GM06990 (cell line): ENCODE measurements at regions not wholly inside any gene's neighbourhood (a gene's known extent, or its start where the extent isn't known, plus 50 kb on each side); places are given as distances from the start of the nearest gene placed in this dataset.

Experiments used
- DNase-seq: peaks from one replicate; pipeline ENCODE4 v3.0.0-alpha.2; 2011; ENCODE audit not compliant: insufficient read length; ENCODE audit errors: extremely low read depth
- H3K27me3 ChIP-seq: replicated peaks from 2 replicates; pipeline ENCODE4 v1.6.0; 2011; ENCODE audit warnings: low read length; ENCODE audit not compliant: control insufficient read depth, insufficient read depth
- H3K36me3 ChIP-seq: 2 replicates; pipeline ENCODE4 v1.5.1; 2011; ENCODE audit warnings: low read length; ENCODE audit not compliant: control insufficient read depth, insufficient read depth
- H3K4me3 ChIP-seq: replicated peaks from 2 replicates; pipeline ENCODE4 v1.5.1; 2011; ENCODE audit warnings: low read depth, mild to moderate bottlenecking, control low read depth, low read length
- TF ChIP-seq, protein P1 (sequence below): IDR thresholded peaks from 2 replicates; pipeline ENCODE4 v1.5.1; 2011; ENCODE audit warnings: low read length, control low read depth, mild to moderate bottlenecking, inconsistent platforms; ENCODE audit not compliant: insufficient read depth, poor library complexity, severe bottlenecking

DNA sequence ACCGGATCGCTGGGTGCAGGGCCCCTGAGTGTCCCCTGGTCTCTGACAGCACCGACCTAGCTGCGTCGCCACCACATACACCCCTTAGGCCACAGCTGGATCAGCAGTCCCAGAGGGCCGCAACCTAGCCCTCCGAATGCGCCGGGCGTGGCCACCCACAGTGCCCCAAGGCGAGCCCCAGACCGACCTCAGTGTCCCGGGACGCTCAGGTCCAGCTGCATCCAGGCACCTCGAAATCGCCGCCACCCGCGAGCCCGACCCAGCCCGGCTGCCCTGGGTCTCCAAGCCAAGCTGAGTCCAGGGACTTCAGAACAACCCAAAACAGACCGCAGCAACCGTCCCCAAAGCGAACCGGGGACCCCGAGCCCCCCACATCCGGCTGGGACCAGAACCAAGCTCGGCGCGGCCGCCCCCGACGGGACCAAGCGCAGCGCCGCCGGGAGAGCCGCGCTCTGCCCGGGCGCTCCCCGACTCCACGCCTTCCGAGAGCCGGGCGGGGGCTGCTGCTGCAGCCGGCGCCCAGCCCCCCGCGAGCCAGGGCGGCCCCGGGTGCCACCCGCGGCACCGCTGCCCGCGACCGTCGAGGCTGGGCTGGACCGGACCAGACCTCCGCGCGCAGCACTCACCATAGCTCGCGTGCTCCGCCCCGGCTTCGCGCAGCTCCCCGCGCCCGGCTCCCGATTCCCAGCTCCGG is 54.6 kb upstream of the ECE1 start:
- H3K36me3 ChIP-seq: no peaks in the 10 kb centered on the region
- peak overlapping the region; percentile 74 for H3K4me3 ChIP-seq
- TF ChIP-seq, protein P1, sequence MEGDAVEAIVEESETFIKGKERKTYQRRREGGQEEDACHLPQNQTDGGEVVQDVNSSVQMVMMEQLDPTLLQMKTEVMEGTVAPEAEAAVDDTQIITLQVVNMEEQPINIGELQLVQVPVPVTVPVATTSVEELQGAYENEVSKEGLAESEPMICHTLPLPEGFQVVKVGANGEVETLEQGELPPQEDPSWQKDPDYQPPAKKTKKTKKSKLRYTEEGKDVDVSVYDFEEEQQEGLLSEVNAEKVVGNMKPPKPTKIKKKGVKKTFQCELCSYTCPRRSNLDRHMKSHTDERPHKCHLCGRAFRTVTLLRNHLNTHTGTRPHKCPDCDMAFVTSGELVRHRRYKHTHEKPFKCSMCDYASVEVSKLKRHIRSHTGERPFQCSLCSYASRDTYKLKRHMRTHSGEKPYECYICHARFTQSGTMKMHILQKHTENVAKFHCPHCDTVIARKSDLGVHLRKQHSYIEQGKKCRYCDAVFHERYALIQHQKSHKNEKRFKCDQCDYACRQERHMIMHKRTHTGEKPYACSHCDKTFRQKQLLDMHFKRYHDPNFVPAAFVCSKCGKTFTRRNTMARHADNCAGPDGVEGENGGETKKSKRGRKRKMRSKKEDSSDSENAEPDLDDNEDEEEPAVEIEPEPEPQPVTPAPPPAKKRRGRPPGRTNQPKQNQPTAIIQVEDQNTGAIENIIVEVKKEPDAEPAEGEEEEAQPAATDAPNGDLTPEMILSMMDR: no peak
- H3K27me3 ChIP-seq: no peaks in the 10 kb centered on the region; the same call in 1 of the 2 replicates
- DNase-seq: peak; percentile 50

DNA sequence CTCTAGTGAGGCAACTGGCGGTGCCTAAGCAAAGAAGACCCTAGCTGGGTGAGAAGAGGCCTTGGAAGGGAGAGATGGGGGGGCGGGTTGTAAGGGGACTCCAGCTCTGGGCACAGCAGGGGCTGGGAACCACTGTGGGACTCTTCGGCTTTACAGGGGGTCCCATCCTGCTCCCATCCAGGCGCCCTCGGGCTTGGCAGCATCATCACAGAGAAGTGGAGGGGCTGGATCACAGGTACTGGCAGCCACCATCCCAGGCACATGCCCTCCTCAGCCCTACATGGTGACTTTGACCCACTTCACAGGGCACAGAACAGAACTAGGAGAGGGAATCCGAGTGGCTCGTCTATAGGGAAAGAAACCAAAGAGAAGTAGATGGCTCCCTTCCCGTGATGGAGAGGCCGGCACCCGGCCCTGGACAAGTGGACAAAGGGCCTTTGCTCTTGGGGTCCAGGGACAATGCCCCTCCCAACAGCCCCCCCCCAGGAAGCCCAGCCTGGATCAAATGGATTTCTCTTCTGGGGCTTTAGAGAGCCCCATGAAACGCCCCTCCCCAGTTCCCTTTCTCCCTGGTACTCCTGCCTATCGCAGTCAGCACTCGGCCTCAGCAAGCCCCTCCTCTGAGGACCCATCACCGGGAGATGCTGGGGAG is 54.0 kb upstream of the ECE1 start:
- no peak for DNase-seq
- H3K27me3 ChIP-seq: no peaks in the 10 kb centered on the region; the same call in 1 of the 2 replicates
- no peaks in the 10 kb centered on the region for H3K36me3 ChIP-seq
- peak overlapping the region; percentile 74 for H3K4me3 ChIP-seq
- TF ChIP-seq, protein P1: no peak

DNA sequence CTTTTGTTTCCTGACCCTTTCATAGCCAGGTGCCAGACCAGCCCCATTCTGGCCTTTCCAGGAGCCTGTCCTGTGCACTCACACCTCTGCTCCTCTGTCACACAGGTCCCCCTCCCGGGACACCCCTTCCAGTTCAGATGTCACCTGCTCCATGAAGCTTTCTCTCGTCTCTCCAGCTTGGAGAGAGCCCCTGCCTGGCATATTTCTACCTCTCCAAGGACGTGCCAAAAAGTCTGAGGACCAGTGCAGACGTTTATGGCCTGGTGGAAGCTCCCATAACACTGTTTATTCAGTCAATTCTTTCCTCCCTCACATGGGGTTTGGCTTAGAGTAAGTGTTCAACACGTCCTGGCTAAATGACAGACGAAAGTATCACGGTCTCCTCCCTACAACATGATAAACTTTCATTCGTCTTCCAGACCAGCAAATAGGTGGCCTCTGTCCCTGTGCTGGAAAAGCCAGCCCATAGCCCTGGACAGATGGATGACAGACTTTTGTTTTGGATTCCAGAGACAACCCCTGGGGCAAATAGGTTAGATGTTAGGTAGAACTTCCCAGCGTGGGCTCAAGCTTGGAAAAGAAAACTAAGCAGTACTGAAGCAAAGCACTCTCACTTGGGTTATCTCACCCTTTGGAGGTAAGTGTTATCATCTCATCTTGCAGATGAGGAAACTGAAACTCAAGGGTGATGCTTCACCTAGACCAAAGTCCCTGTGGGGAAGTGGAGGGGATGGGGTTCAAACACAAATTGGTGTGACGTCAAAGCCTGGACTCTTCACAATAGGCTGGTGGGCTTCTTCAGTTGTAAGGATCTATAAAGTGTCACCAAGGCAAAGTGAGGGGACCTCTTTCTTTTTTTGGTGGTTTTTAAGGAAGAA is 52.9 kb upstream of the ECE1 start:
- DNase-seq: peak; percentile 53
- H3K36me3 ChIP-seq: no peaks in the 10 kb centered on the region
- TF ChIP-seq, protein P1: no peak
- H3K27me3 ChIP-seq: no peaks in the 10 kb centered on the region; the same call in 1 of the 2 replicates
- peak overlapping the region; percentile 74 for H3K4me3 ChIP-seq

DNA sequence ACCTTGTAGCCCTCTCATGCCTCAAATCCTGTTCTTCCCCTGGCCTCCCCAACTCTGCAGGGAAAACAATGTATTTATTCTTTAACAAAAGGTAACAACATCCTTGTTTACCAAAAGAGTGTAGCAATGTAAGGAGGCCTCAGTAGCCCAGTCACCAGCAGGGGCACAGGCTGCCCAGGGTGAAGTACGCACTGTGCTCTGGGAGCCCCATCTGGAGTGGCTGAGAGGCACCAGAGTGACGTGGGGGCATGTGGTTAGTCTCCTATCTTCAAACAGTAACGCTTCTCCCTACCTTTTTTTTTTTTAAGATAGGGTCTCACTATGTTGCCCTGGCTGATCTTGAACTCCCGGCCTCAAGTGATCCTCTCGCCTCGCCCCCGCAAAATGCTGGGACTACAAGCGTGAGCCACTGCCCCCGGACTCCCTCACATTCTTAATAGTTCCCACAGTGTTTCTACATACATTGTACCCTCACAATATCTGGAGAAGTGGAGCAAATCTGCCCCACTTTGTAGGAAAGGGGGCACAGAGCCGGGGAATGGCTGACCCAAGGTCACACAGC is 51.3 kb upstream of the ECE1 start:
- Histone ChIP-seq H3K27me3 (no peaks in the 10 kb centered on the region; the same call in 1 of the 2 replicates), H3K36me3 (no peaks in the 10 kb centered on the region), H3K4me3 (no peak overlapping the region)
- no peak for DNase-seq
- TF ChIP-seq, protein P1: no peak

DNA sequence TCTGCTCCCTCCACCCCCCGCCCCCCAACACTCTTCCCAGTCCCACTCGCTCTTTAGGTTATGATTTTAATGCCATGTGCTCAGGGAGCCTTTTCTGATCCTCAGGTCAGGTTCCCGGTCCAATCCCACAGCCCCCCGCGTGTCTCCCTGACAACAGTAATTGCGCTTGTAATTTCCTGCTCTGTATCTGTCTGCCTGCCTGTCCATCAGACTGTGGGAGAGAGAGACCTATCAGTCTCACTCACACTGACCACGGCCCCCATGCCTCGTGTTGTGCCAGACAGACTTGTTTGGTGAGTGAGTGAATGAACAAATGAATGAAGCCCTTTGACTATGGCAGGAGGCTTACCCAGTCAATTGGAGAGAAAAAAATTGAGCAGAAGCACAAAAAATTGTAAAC is 50.8 kb upstream of the ECE1 start:
- TF ChIP-seq, protein P1: no peak
- no peaks in the 10 kb centered on the region; the same call in 1 of the 2 replicates for H3K27me3 ChIP-seq
- no peak for DNase-seq
- no peak overlapping the region for H3K4me3 ChIP-seq
- H3K36me3 ChIP-seq: no peaks in the 10 kb centered on the region
